HG02970 (cell line): ENCODE measurements at regions not wholly inside any gene's neighbourhood (a gene's known extent, or its start where the extent isn't known, plus 50 kb on each side); places are given as distances from the start of the nearest gene placed in this dataset.

Experiments
- ATAC-seq: cut with Tn5 transposase; IDR thresholded peaks from one replicate; pipeline ENCODE4 v1.9.1; 2021; ENCODE audit warnings: mild to moderate bottlenecking, moderate library complexity, moderate number of reproducible peaks; ENCODE audit not compliant: unreplicated experiment, low FRiP score

DNA sequence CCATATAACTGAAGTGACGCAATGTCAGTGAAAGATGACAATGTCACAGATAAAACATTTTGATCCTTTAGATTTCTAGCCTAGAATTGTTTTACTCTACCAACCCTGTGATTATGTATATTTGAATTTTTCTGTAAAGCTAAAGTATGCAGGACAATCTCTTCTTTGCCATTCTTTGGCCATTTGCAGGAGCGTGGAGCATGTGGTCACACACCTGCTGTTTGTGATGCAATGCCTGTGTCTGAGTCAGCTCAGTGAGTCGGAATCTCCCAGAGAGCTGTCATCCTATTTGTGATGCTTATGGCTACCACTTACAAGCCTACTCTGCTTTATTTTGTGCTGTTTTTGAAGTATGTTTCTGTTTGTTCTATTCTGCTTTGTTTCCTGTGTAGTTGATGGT lies 214.5 kb downstream of the NAF1 start:
- no peak for ATAC-seq

DNA sequence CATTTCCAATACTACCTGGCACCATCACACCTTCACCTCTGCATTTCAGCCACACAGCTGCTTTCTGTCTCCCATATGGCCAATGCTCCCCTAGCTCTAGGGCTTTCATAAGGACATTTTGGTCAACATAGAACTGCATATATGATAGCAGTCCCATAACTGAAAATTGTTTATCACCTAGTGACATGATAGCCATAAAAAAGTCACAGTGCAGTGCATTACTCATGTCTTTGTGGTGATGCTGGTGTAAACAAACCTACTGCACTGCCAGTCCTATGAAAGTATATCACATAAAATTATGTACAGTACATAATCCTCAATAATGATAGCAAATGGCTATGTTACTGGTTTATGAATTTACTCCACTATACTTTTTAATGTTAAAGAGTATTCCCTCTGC lies 221.0 kb downstream of the NAF1 start:
- no peak for ATAC-seq

DNA sequence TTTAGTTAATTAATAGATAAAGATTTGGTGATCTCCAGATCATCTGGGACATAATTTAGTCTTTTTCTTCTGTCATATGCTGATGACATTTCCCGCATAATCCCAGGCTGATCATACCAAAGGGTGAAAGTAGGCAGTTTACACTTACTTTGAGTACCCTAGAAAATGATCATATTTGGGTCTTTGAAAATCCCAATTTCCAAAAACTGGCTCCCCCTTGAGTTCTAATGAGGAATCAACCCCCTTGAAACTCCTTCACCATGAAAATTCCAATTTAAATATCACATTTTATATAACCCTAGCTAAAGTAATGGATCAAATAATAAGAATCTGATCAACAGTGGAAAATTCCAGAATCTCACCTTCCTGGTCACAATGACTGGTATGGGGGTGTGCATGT lies 223.4 kb downstream of the NAF1 start:
- ATAC-seq = no peak

DNA sequence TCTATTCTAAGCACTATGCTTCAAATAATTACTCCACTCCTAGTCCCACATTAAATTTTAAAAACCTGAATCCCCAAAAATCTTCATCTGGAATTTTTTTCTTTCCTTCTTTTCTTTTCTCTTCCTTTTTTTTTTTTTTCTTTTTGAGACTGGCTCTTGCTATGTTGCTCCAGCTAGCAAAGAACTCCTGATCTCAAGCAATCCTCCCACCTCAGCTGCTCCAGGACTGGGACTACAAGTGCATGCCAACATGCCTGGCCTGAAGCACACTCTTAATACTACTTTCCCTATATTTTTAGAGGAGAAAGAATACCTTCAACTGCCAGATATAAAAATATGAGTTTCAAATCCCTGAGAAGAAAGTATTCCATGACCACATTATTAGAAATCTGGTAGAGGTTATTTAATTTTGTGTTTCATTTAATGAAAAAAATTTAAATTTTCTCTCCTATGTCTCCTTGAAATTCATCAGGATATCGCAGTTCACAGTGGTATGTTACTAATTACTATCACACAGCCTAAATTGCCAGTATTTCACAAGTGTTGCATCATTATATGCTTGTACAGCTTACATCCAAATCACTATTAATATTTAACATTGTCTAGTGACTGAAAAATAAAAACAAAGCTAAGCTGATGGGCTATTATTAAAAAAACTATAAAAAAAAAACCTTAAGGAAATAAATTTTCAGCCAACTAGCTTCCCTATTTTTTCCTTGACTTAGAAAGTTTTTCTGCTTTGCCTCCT lies 227.8 kb downstream of the NAF1 start:
- no peak for ATAC-seq

DNA sequence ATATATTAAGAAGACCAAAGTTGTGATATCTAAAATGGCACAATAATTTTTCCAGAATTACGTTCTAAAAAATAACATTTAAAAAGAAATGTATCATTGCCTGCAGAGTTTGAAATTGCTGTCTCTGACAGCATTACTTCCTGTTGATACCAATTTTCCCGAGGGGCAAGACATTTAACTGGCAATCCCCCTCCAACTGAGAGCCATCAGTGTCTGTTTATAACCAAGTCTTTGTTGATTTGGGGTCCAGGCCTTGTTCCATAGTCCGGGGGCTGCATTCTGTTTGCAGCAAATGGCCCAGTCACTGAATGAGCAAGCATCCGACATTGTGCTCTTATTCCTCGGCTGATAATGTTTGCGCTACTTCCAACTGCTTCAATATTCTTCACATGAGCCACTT lies 231.5 kb downstream of the NAF1 start:
- ATAC-seq = no peak

DNA sequence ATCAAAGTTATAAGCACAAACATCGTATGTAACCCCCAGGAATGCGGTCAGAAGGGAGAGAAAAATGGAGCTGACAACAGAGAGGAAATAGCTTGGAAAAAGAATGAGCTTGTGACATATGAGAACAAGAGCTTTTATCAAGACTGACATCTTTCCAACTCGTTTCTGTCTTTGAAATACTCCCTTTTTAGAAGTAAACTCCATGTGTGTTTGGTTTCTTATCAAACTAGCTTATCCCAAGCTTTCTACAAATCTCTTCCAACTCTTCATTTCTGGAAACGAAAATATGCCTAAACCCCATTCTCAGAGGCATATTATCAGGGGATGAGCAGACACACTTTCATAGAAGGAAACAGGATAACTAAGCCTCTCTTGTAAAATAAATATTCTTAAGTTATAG lies 235.4 kb downstream of the NAF1 start:
- no peak for ATAC-seq

DNA sequence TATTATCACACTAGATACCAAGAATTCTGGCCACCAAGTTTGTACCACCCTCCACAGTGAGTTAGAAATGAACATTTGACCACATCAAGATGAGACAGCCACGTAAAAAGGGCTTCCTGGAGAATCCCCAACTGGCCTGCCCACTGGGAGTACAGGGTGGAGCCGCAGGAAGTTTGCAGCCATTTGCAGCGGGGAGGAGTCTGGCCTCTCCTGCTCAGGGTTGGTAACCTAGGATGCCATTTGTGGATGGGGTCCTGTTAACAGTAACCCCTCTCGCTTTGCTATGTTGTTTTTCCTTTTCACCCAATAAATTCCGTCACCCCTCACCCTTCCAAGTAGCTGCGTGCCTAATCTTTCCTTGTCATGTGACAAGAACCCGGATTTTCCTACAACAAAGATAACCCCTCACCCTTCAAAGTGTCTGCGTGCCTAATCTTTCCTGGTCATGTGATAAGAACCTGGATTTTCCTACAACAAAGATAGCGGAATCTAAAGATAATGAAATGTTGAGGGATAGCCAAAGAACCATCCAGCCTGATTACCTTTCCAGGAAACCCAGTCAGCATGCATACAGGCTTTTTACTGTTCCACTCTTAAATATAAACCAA lies 245.4 kb downstream of the NAF1 start:
- no peak for ATAC-seq

DNA sequence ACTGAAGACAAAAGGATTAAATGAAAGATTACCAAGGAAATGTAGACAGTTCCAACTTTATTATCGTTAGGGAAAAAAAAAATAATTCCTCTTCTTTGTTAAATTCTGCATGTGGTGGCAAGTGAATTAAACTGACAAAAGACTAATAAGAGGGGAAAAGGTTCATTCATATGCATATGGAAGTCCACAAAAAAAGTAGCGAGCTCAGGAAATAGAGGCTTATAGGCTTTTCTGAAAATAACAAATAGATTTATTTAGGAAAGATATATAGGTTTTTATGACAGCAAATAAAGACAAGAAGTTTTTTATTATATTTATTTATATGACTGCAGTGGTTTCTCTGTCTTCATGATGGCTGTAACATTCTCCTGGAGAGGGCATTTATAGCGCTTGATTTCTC lies 246.0 kb downstream of the NAF1 start:
- no peak for ATAC-seq

DNA sequence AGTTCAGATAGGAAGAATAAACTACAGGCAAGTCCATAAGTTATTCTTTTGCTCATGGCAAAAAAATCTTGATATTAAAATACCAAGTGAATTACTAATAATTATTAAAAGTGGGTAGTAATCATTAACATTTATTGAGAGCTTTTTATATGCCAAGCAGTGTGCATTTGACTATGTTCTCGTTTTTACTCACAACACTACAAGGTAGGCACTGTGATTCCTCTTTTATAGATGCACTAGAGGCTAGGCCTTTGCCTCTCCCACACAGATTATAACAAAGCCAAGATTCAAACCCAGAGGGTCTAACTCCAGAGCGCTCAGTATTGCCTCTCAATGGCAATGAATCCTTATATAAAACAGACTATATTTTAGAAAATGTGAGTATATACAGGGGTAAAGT lies 254.2 kb downstream of the NAF1 start:
- ATAC-seq = no peak

DNA sequence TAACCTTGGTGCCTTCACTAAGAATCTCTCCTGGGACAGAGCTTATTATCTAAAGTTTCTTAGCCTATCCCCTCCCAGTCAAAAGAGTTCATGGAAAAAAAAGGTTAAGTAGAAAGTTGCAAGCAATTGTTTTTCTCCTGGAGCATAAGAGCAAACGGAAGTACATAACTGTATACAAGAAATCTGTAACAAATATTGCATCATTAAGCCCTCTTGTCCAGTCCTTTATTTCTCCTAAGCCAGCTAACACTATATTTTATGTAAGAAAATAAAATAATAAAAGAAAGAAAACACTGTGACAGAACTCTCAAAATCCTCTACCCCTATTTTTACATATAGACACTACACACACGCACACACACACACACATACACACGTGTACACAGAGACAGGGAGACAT lies 255.3 kb downstream of the NAF1 start:
- no peak for ATAC-seq

DNA sequence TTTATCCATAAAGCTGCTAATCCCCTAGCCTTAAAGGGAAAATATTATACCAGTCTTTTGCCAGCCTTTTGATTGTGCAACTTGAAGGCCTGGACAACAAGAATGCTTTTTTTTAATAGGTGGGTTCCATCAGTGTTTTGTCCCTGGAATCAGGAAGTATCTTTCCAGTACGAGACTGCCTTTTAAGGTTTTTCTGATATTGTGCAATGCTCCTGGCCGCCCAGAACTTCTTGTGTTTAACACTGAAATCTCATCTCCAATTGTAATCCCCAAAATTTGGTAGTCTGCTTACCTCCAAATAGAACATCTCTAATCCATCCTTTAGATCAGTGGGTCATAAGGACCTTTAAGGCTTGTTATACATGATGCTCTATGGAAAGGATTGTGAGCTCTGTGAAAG lies 256.7 kb downstream of the NAF1 start:
- no peak for ATAC-seq

DNA sequence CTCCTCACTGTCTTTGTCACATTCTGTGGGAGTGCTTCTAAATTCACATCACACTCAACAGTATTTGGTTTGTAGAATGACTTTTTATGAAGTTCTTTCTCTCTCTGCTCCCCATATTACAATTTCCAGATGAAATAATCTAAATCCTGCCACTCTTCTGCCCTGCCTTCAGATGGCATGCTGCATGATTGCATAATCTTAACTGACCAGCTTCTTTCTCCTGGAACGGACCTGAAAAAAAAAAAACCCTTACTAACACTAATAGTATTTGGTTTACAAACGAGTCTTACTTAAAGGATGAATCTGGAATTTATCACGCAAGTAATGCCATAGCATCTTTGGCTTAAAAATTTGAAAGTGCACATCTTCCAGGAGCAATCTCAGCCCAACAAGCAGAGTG lies 272.3 kb downstream of the NAF1 start:
- ATAC-seq = no peak

DNA sequence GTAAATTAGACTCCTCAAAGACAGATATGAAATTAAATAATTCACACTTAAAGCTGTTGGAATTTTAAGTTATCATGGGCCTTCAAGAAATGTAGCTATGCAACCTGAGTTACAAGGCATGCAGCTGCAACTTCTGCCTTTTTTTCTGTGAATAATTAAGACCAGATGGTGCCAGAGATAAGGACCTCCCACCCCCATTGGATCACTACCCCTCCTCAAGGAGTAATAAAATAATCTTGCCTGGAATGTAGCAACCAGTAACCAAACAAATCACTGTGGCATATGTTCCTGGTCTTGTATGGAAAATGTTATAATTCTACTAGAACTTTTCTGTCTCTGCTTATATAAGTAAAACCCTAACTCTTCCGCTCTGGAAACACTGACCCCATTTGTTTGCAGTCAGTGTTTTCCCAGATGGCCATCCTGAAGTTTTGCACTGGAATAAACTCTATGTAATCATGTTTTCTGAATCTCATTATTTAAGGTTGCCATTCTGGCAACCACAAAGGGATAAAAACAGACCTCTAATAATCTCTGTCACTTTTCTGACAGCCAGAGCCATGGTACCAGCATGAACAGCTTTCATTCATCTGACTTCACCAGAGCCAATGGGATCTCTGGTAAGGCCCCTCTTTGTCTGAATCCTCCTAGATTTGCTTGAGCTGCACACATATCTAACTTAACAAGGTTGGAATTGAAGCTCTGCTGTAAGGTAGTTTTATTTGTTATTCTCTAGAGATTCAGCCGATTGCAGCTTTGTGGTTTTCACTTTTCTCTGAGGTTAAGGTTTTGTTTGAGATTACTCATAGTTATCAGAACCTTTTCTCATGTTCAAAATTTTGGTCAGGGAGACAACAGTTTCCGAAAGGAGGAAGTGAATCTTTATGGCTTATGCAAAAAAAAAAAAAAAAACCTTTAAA lies 274.6 kb downstream of the NAF1 start:
- ATAC-seq = peak; percentile 100

DNA sequence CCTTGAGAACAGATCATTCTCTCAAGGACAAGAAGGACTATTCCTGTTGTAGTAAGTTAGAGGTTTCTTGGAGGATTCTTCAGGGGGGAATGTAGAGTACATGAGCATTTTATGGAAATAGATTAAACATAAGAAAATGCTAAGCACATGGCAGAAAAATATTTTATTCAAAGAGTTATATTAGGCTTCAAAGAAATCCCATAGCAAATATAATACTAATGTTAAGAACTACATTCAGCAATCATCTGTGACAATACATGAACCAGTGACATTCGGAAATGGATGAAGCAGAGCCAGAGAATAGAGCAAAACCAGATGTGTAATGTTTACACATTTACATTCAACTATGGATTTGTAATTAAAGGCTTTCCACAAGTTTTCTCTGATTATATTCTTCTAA lies 288.6 kb downstream of the NAF1 start:
- no peak for ATAC-seq

DNA sequence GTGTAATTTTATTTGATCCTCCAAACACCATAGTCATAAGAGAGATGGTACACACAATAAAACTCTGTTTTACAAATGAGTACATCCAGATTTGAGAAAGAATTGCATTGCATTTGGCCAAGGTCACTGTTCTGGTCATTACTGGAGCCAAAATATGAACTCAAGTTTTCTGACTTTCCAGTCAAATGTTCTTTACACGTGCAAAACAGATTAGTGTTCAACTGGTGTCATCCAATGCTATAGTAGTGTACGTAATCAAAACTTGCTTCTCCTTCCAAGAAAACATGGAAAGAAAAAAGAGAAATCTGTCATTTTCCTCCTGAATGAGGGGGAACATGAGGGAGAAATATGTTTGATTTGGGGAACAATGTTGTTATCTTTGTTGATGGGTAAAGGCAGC lies 291.9 kb downstream of the NAF1 start:
- no peak for ATAC-seq

DNA sequence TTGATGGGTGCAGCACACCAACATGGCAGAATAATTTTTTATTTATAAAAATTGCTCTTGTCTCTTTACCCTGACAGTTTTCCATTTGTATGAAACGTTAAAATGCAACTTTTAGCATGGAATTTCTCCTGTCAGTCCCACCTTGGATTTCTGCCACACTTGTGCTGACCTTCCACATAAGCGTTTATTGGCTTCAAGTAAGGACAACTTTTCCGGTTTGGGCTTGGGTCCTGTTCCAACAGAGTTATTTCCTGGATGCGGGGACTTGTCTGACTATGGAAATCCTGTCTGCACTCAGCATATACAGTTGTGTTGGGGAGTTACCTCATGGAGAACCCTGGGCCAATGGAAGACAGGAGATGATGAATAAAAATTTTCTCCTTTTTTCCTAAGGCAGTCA lies 294.7 kb downstream of the NAF1 start:
- ATAC-seq = no peak

DNA sequence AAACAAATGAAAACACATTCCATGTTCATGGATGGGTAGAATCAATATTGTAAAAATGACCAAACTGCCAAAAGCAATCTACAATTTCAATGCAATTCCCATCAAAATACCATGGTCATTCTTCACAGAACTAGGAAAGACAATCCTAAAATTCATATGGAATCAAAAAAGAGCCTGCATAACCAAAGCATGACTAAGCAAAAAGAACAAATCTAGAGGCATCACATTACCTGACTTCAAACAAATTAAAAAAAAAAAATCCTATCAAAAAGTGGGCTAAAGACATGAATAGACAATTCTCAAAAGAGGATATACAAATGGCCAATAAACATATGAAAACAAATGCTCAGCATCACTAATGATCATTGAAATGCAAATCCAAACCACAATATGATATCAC lies 297.5 kb downstream of the NAF1 start:
- ATAC-seq = no peak

DNA sequence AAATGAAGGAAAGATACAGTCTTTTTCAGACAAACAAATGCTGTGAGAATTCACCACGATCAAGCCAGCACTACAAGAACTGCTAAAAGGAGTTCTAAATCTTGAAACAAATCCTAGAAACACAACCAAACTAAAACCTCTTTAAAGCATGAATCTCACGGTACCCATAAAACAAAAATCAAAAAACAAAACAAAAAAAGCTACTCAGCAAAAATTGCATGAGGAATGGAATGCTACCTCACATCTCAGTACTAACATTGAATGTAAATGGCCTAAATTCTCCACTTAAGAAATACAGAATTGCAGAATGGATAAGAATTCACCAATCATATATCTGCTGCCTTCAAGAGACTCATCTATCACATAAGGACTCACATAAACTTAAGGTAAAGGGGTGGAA lies 300.1 kb downstream of the NAF1 start:
- no peak for ATAC-seq

DNA sequence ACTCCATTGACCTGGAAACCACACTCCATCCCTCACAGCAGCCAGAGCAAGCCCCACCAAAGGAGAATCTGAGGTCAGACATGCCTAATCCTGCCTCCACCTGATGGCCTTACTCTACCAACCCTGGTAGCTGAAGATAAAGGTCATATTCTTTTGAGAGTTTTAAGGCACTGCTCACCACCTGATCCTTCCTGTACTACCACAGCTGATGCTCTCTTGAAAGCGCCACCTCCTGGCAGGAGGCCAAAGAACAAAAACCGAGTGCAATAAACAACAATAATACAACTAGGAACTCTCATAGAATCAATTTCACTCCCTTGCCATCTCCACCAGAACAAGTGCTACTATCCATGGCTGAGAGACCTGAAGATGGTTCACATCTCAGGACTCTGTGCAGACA lies 301.6 kb downstream of the NAF1 start:
- no peak for ATAC-seq

DNA sequence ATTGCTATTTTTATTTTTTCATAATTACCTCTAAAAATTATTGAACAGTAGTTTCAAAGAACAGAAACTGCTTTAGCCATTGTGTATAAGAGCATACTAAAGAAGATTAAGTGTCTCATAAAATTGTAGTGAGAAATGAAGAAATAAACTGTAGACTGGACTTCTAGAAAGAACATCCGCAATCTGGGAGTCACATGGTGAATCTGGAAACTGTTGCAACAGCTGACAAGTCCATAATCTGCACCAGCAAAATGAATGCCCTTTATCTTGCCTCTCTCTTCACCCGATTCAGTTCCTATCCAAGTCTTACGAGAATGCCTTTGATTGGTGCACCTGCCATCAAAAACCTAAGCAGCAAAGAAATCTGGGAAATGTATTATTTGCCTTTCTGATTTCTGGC lies 312.9 kb downstream of the NAF1 start:
- ATAC-seq = no peak

DNA sequence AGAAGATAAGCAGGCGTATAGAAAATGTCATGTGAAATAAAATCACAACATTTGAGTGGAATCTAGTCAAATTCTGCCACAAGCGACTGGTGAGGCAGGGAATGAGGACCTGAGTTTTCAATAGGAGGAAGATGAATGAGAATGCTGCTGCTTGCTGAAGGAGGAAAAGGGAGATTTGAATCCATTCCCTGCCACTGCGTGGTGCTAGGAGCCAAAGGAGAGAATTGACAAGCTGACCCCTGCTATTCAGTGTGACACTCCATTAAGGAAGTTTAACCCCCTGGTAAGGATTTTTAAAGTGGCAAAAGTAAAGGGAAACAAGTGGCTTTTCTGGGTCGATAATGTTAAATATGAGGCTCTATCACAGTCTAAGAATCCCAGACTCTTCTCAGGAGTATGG lies 314.0 kb downstream of the NAF1 start:
- no peak for ATAC-seq
